HG02588 (cell line): ENCODE measurements at regions not wholly inside any gene's neighbourhood (a gene's known extent, or its start where the extent isn't known, plus 50 kb on each side); places are given as distances from the start of the nearest gene placed in this dataset.
"Not testable (repeated sequence)": the region's sequence is repeated elsewhere in the genome, so short reads cannot be mapped to it uniquely, and the experiment has no call there.

Source experiments
- ATAC-seq: cut with Tn5 transposase; IDR thresholded peaks from one replicate; pipeline ENCODE4 v1.9.1; 2021; ENCODE audit warnings: mild to moderate bottlenecking, moderate library complexity; ENCODE audit not compliant: unreplicated experiment

DNA sequence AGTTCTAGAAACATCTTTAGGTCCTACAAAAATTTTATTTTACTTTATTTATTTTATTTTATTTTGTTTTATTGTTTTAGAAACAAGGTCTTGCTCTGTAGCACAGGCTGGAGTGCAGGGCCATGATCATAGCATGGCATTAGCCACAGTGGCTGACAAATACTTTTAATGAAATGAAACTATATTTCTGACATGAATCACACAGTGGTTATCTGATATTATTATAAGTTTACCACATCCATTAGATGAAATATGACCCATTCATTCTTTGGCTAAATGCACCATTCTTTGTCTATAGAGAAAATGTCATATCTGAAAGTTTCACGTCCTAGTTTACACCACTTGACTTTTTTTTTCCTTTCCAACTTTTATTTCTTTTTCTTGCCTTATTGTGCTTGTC, 613.4 kb upstream of the ADAMTS5 start:
- ATAC-seq: no peak

GRCh38 chr21:27578741-27579265, 611.9 kb upstream of the ADAMTS5 start:
- ATAC-seq: no peak

DNA sequence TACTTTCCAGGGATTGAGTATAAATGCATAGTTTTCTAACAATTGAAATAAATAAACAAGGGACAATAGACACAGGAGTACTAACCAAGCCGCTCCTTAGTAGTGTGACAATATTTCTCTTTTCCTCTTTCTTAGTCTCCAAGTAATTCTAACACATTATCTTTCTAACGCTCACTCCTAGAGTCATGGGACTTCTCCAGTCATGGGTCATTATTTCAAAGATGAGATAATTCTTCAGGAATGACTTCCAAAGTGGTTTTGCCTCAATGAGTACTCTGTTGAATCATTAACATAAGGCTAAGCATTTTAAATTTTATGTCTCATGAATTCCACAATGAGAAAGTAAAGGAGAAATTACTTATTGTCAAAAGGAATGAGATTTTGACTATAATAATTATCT, 605.8 kb upstream of the ADAMTS5 start:
- ATAC-seq: no peak

DNA sequence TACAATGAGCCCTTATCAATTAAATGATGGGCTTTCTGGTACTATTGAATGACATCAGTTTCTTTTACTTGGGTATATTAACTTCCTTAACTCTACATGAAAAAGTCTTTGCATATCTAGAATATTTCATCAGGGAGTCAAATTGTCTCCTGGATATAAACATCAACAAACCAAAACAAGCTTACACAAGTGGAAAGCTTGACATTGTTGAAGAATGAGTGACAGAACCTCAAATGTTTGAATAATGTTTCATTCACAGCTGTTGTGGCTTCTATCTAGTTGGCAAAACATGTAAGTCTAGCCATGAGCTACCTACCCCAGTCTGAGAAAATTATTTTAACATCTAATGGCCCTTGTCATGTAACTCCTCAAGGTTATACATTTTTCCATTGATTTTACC, 604.8 kb upstream of the ADAMTS5 start:
- no peak for ATAC-seq

- no peak for ATAC-seq
Measured at GRCh38 chr21:27570306-27570868, 603.5 kb upstream of the ADAMTS5 start.

GRCh38 chr21:27569831-27570230, 602.9 kb upstream of the ADAMTS5 start:
- ATAC-seq: no peak

DNA sequence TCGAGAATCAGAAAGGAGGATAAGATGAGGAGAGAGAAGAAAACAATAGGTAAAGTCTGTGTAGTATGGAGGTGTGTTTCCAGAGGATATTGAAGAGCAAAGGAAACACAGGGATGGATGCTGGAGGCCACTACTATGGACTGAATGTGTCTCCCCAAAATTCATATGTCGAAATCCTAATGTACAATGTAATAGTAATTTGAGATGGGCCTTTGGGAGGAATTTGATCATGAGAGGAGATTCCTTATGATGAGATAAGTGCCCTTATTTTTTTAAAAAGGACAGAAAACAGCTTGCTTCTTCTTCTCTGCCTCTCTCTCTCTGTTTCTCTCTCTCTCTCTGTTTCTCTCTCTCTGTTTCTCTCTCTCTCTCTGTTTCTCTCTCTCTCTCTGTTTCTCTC, 602.2 kb upstream of the ADAMTS5 start:
- no peak for ATAC-seq

GRCh38 chr21:27567381-27567780, 600.5 kb upstream of the ADAMTS5 start:
- ATAC-seq: no peak

DNA sequence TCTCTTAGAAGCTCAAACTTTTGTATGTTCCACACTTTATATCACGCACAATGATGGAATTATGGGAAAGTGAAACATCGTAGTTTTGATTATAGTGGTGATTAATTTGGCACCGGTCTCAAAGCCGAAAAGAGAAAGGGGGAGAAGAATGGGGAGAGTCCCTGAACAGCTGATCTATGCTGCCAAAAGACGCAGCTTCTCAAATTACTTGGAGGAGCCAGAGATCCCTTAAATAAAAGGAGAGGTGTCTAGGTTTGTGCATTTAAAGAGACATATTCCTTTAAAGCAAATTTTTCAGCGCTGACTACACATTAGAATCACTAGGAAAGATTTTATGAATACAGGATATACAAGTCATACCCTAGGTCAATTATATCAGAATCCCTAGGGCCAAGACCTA, 599.6 kb upstream of the ADAMTS5 start:
- ATAC-seq: no peak

- ATAC-seq: no peak
Measured at GRCh38 chr21:27565364-27565763, 598.5 kb upstream of the ADAMTS5 start.

GRCh38 chr21:27564684-27565301, 597.9 kb upstream of the ADAMTS5 start:
- no peak for ATAC-seq

- no peak for ATAC-seq
Measured at GRCh38 chr21:27562303-27562702, 595.4 kb upstream of the ADAMTS5 start.

GRCh38 chr21:27561116-27561515, 594.2 kb upstream of the ADAMTS5 start:
- no peak for ATAC-seq

- ATAC-seq: no peak
Measured at GRCh38 chr21:27557356-27557755, 590.5 kb upstream of the ADAMTS5 start.

DNA sequence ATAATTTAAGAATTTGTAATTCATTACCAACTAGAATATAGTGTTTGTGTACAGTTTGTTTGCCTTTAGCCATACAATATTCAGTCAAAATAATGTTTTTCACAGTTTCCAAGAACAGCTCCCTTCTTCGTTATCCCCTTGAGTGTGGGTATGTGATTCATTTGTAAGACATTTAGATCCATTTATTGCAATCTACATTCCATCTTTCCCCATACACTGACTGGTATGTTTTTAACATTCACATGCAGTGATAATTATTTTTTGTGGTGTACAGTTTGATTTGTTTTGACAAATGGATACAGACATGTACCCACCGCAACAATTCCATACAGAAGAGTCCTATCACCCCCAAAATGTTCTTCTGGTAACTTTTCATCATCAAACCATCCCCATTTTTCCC, 589.1 kb upstream of the ADAMTS5 start:
- no peak for ATAC-seq

DNA sequence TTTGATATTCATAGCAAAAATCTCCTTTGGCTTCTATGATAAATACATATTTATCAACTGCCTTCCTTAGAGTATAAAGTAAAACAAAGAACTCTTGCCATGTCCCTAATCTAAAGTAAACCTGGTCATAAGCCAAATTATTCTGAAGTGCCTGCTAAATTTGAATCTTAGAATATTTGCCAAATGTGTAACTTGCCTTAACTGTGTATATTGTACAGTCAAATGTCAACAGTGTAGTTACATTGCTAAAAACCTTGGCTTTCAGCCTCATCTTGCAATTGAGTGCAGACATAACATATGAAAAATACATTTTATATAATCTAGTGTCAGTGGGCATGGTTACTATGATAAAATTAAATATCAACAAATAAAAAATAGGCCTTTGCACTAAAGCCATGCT, 583.4 kb upstream of the ADAMTS5 start:
- ATAC-seq: no peak

DNA sequence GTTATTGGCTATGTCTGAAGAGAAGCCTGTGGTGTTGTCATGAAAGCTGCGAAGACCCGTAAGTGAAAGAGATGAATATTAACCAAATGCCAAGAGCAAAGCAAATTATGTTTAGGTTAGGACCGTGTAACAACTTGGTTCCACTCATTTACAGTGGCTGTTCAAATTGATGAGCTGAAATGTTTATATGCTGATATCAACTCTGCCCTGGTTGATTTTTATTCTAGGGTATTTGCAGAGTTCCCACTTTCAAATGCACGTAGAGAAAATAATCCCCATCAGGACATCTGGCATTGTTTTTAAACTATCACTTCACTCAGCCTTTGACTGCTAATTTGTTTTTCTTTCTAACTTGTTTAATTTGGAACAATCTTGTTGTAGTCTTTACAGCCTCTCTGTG, 581.6 kb upstream of the ADAMTS5 start:
- no peak for ATAC-seq

GRCh38 chr21:27545754-27546349, 579.0 kb upstream of the ADAMTS5 start:
- ATAC-seq: no peak

DNA sequence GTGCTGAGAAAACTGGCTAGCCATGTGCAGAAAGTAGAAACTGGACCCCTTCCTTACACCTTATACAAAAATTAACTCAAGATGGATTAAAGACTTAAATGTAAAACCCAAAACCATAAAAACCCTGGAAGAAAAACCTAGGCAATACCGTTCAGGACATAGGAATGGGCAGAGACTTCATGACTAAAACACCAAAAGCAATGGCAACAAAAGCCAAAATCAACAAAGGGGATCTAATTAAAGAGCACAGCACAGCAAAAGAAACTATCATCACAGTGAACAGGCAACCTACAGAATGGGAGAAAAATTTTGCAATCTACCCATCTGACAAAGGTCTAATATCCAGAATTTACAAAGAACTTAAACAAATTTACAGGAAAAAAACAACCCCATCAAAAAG, 575.2 kb upstream of the ADAMTS5 start:
- ATAC-seq: not testable (repeated sequence)

- no peak for ATAC-seq
Measured at GRCh38 chr21:27536319-27536718, 569.4 kb upstream of the ADAMTS5 start.

GRCh38 chr21:27535188-27535587, 568.3 kb upstream of the ADAMTS5 start:
- no peak for ATAC-seq

DNA sequence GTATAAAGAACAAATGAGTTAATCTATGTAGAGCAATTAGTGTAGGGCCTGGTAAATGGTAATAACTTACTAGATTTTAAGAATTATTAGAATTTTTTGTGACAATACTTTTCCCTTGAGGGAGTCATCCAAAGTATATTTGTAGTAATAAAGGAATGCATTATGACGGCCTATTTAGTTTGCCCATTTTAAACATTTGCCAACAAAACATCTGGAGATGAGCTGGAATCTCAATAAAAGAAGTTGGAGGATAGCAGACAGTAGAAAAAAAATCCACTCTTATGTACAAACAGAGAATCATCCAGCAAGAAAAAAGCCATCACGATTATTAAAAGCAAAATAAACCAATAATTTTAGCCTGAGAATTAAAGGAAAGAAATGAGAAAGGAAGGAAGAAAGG, 567.3 kb upstream of the ADAMTS5 start:
- no peak for ATAC-seq

GRCh38 chr21:27532076-27532475, 565.2 kb upstream of the ADAMTS5 start:
- ATAC-seq: no peak
